Stimulated activated CD4-positive, alpha-beta T cell treated with anti-CD3 and anti-CD28 coated beads, Interleukin-1b, Interleukin-23, amount 100 ng/mL, for 48 hours (primary cell): ENCODE measurements at regions not wholly inside any gene's neighbourhood (a gene's known extent, or its start where the extent isn't known, plus 50 kb on each side); places are given as distances from the start of the nearest gene placed in this dataset.

Source experiments
- DNase-seq: peaks from one replicate; pipeline ENCODE4 v3.0.0-alpha.2; 2020

DNA sequence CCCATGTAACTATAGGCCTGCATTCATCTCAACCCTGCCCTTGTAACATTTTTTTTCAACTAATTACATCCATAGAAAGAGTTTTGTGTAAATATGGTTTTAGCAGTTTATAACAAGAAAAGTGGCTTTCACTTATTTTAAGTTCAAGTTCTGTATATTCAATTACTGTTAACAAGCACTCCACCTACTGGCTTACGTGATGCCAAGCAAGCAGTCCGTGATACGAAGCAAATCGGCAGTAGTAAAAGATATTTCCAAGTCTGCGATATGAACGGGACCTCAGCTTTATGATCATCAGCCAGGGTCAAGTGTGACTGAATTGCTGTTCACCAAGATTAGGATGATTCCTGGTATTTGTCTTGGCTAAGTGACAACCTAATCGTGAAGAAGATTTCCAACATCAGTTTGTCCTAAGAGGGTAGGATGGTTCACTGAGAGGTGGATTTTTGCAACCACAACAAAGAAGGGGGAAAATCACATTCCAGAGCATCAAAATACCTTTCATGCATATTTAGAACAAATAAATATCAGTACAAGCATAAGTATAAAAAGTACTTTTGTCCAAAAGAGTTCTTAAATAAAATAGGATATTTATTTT lies 456.2 kb downstream of the FOXG1 start:
- DNase-seq, result no peak

DNA sequence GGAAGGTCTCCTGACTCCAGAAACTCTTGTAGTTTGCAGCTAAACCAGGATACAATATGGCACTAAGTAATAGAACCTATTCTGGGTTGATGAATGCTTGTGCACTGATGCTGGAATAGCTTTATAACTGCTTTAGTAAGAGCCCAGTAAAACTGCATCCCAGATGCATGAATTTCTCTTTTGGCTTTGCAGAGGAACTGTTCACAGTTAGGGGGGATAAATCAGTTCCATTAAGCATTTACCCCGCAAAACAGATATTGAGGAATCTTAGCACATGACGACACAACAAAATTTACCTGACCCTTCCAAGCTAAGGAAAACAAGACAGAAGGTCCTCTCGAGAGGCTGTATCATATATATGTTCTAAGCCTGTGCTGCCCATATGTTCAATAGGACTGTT lies 457.4 kb downstream of the FOXG1 start:
- DNase-seq, result no peak

DNA sequence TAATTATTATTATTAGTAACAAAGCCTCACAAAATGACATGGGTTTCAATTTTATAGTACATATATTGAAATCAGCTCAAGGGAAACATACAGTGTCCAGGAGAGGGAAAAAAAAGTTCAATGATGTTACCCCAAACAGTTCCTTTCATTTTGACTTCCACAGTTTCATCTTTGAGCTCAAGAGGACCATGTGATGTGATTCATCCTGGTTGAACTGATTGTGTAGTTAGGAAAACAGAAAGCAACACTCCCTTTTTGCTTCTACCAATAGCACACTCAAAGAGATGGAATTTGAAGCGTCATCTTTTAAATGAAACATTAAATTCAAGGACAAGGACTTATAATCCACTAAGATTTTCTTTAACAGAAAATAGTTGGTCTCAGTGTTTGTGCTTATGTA lies 461.0 kb downstream of the FOXG1 start:
- no peak for DNase-seq

DNA sequence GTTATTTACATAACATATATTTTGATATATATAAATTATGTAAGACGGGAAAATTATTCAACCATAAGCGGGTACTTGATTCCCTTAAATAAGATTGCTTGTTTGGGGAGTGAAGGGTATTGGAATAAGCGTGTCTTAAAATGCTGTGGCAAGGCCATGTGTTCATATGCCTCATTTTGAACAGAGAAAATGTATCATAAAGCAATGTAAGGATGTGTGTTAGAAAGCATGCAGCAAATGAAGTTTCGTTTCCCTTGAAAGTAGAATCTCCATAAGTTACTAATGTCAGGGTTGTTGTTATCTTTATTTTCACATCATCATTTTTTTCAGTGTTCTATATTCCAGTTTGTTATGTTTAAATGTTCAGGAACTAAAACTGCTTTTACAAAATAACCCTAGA lies 465.6 kb downstream of the FOXG1 start:
- no peak for DNase-seq

DNA sequence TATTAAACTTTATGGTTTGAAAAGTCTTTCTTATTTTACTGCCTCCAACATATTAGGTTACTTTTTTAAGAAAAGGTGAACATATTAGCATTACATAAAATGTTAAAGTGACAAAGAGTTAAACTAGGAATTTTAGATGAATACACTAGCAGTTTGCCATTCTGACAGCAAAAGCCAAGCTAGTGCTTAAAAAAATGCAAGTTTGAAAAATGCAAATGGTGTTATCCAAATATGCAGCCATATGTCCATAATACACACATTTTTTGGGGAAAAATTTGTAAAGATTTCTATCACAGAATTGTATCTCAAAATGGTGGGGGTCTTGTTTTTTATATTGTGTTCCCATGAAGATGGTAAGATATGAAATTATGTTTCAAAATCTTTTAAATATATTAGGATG lies 466.1 kb downstream of the FOXG1 start:
- no peak for DNase-seq

DNA sequence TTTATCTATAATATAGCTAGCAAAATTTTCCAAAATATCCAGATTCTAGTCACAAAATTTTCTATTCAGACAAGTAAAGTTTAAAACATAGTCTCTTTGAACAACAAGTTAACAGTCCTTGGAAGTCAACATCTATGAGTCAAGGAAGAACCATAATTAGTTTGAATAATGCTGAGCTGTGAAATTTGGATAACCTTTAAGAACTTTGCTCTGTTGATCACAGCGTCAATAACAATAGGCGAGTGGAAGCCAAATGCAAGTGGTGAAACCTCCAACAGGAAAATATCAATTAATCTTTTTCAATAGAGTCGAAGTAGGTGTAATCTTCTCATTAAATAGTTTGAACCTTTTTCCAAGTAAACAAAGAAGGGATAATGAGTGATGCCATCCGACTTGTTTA lies 466.6 kb downstream of the FOXG1 start:
- DNase-seq, result no peak

DNA sequence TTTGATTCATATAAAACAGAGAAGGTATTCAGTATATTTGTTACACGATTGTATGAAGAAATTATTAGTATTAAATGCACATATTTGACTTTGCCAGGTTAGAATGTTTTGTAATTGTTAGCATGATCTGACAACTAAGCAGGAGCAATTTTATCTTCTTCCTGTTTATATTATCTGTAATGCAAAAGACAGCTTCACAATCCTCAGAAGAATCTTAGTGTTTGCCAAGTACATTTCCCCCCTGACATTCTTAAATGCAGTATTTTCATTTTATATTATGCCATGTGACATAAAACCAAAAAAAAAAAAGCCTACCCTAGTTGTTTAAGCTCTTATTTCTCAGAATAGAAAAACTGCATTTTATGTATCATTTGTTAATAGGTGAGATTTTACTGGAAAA lies 469.4 kb downstream of the FOXG1 start:
- DNase-seq, result no peak

DNA sequence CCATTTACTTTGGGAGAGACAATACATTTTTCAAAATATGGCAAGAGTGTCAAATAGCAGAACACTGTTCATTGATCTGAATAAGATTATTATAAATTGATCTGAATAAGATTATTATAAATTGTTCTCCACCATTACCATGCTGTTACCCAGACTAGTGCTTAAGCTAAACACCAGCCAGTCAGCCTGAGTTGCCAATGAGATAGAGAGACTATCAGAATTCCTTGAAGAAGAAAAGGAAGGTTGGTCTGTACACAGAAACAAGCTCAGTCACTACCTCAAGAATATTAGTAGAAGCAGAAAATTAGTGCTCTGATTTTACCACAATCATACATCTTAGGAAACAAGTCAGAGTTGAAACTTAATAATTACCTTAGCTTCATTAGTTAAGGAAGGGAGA lies 469.8 kb downstream of the FOXG1 start:
- no peak for DNase-seq

DNA sequence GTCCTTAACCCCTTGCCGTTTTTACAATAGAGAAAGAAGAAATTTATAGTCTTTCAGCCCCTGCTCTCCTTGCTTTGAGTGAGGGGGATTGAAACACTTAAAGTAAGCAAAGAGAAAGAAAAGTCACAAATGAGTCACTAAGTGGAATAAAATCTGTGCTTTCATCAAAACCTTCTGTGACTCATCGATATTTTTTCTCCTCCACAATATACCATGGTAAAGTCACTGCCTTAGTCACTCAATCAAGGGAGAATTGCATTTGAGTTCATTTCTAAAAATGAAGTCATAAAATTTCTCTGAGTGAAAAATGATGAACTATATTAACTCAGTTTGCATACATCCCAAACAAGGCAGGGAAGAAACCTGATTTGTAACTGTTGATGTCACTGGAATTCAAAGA lies 470.3 kb downstream of the FOXG1 start:
- no peak for DNase-seq

DNA sequence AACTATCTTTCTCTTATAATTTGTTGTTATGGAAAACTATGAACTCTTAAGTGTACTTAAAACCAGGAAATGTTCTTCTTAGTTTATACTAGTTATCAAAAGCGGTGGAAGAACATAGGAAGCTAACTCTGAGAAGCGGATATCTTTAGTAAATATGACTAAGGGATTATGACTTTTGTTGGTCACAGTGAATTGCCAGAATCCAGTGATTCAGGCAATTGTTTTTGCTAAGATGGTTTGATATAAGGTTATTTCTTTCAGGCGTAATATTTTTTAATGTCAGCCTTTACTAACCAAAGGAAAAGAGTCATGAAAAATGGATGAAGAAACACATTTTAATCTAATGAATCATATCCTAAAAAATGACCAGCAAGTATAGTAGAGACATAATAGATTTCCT lies 473.5 kb downstream of the FOXG1 start:
- no peak for DNase-seq

DNA sequence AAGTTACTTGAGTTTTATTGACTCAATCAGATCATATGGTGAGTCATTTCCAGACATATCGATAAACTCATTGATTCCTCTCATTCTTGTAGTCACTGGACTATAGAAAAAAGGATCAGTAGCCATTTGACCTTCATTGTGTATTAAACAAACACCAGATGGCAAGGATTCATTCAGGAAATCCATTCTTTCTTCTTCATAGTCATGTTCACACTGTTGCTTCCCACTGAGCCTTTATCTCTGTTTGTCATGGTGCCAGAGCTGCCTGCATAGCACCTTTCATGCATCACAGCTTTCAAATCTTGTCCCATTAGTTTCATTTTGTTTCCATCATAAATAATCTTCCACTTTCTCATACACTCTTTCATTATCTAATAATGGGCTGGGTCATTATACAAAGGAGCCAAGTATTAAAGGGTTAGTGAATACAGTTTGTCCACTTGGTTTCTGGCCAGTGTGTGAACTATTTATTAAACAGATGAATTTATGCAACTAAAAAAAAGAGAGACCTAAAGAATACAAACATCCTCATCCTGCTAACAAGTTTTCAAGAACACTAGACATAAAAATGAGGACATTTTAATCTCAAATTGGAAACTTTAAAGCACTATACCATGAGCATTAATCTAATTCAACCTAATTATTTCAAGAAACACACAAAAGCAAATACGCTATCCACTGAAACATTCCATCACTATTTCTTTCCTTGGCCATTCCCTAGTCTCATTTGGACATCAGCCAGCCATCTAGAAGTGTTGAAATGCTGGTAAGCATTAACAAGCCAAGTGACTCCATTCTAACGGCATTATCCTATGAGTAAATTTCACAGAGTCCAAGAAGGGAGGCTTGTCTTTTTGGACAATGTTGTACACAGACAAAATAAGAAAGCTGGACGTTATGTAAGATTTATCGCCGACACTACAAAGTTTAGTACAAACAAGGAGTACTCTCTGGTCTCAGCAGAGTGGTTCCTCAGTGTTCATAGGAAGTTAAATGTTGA lies 476.5 kb downstream of the FOXG1 start:
- no peak for DNase-seq

DNA sequence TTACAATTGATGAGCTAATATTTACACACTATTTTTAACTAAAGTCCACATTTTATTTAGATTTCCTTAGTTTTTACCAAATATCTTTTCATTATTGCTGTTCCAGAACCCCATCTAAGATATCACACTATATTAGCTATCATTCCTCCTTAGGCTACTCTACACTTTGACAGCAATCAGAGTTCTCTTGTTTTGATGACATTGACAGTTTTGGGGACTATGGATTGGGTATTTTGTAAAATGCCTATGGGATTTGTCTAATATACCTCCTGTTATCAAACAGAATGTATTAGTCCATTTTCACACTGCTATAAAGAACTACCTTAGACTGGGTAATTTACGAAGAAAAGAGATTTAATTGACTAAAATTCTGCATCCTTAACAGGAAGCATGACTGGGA lies 489.1 kb downstream of the FOXG1 start:
- DNase-seq, result no peak

DNA sequence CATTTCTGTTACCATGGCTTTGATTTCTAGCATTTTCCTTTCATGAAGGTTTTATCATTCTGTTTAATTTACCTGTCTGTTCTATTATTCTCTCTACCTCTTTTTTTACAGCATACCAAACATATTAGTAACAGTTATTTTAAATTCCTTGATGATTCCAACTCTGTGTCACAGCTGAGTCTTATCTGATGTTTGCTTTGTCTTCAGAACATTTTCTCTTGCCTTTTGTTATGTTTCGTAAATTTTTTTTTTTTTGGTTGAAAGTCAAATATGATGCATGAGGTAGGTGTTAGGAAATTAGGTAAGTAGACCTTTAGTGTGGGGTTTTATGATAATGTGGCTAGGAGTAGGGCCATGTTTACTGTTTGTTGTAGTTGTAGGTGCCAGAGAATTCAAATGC lies 496.4 kb downstream of the FOXG1 start:
- DNase-seq, result no peak

DNA sequence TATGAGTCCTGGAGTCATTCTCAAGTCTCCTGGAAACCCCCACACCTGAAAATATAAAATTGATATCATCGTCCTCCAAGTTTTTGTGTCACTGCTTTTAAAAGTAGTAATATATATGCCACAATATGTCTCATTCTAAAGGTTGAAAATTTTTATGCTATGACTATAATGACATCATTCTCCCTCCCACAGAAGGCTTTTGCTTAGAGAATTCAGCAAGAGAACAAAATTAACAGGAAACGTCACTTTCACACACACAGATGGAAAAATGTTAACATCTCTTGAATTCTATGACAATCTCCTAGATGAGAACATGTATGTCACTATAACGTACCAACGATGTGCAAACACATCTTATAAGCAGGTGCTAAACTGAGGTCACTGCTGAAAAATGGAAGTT lies 498.3 kb downstream of the FOXG1 start:
- no peak for DNase-seq

DNA sequence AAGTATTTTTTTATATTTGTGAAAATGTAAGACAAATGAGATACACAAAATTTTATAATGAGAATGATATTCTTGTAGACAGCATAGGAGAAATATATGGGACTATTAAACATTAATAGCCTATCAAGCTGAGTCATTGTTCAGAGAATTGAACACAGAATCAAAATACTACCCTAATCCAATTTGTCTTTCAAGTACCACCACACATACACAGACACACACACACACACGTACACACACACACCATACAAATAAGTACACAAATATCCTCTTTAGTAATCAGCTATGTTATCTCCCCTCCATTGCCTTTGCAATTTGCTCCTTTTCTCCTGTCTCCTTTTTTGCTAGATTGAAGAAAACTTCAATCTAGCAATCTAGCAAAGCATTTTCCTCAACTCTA lies 499.3 kb downstream of the FOXG1 start:
- DNase-seq, result no peak

DNA sequence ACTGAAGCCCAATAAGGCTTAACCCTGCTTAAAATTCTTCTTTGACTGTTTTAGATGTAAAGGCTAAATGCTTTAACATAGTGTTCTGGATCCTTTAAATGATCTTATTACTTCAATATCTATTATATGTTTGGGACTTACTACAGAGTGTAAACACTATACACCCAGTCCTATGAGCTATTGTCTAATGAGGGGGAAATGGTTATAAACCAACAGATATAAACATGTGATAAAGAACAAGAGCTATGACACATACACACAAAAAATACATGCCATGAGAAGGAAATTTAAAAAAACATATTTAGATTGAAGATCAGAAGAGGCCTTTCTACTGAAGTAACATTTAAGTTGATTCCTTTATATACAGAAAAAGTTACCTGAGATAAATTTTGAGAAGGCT lies 505.1 kb downstream of the FOXG1 start:
- DNase-seq, result no peak

DNA sequence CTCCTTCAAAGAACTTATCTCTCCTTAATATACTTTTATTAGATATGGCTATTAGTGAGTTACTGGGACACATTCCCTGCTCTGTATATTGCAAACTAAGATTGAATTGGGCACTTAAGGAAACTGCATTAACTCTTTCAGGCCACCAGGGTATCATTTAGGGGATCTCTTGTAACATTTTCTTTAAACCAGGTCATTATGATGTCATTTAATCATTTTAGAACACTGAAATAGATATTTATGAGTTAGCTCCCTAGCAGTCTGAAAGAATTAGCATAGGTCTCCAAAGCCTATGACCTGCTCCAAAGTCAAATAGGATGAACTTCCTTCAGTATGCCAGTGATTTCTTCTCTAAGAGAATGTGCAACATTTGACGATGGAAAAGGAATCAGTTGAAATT lies 506.9 kb downstream of the FOXG1 start:
- DNase-seq, result no peak

DNA sequence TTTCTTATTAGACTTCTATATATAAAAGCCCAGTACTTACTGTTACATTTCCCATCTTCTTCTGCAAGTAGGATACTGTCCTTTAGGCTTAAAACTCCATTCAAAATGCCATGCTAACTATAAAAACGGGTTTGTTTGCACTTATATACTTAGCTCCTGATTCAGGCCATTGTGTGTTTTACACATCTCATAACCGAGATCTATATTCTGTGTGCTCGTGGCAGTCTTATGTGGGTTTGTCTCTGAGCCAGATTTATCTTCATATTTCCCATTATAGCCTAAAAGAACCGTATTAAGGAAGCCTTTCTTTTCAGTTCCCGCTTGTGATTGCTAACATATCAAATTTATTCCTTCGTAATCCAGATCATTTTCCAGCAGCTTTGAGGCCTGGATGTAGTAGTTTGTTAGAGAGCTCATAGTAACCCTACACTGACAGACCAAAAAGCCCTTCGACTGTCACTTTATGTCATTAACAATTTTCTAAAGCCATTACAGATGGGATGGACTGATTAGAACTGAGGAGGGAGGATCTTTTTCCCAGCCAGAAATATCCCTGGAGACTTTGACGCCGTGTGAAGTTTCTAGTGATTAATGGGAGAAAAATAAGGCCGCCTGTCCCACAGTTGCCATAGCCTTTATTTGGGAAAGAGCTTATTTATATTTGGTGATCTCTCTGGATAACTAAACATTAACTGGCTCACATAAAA lies 508.5 kb downstream of the FOXG1 start:
- no peak for DNase-seq

DNA sequence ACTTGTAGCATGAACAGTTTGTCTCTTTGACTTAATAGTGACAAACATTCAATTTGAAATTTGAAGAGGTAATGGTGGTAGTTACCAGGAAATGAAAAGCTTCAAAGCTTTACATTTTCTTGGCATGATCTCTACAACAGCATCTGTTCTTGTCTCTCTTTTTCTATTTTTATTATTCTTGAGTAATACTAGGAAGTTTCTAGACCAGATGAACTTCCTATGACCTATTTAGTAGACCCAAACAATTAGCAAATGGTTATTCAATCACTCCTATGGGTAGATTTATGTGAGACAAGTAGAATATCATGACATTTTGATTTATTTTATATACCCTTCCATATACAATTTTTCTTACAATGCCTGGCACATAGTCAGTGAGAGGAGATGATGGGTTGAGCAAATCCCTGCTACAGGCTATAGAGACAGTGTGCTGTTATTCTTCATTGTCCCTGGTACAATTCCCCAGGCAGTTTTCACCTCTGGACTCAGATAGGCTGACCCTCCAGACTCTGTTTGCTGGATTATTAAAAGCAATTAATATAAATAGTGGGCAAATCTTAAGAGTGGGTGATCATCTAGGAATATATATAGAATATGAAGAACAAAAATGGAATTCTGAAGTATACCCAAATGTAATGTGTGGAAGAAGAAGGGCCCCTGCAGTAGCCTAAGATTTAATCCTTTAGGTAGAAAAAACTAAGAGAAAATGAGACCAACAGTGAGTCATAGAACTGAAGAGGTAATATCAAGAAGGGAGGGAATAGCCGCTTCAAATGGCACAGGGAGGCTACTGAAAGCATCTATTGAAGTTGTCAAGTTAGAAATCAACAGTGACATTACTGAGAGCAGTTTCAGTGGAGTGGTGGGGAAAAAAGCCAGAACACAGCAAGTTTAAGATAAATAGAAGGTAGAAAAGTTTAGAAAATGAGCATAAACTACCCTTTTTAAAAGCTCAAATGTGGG lies 512.0 kb downstream of the FOXG1 start:
- DNase-seq, result no peak

DNA sequence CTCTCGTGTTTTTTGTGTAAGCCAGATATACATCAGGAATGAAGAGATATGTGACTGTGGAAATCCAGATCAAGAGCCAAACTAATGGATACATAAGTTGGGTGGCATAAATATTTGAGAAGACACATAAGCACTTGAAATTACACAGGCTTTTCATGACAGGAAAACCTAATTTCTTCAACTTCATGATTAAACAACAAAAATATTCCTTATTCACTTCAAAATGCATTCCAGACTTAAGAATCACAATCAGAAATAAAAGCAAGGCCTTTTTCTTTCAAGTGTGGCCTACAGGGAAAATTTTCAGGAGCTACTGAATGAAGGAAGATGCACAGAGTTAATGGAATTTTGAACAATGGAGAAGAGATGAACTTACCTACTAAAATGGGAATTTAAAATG lies 515.6 kb downstream of the FOXG1 start:
- DNase-seq, result no peak

DNA sequence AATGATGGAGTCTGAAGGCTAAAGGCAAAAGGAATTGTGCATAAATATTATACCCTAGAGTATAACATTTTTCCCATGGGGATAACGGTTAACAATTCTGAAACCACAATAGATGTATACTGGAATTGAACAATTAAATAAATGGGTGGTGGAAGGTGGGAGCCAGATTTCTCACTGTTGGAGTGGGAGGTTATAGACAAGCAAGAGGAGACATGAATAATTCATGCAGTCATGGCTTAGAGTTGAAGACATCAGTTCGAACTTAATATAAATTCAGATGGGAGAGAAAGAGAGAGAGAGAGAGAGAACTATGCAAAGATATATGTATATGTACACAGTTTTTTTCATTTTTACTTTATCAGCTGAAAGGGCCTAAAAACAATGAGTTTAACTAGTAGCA lies 523.9 kb downstream of the FOXG1 start:
- DNase-seq, result no peak

DNA sequence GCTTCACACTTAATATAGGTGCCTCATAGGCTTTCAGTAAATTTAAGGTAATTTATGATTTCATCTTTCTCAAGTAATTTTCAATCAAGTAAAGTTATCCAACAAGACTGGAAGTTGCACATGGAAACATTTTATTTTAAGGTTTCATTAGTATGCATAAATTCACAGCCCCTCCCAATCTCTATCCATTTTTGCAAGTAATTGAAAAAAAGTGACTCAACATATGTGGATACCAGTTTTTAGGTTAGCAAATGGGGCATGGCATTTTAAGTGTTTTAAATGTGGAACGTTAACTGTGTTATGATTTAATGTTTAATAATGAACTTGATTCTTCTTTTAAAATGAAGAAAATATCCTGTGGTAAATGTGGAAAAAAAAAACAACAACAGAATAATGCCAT lies 532.8 kb downstream of the FOXG1 start:
- no peak for DNase-seq

DNA sequence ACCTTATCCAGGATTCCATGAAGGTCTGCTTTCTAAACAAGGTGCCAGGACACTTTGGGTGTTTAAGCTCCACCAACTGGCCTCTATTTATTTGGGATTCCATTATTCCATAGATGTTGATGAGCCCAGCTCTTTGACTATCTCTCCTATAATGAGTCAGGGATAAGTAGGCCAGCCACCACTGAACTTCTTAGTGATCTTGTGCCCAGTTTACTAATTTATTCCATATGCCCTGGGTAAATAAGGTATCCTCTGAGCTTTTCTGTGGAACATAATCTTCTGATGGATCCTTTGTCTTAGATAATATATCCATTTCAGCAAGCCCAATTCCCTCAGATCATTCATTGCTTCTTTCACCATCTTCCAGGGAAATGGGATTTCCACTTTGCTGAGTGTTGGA lies 535.0 kb downstream of the FOXG1 start:
- DNase-seq, result no peak
